Mesothelial cell of epicardium (in vitro differentiated cells): ENCODE measurements at regions not wholly inside any gene's neighbourhood (a gene's known extent, or its start where the extent isn't known, plus 50 kb on each side); places are given as distances from the start of the nearest gene placed in this dataset.

ENCODE experiments used
- DNase-seq, 2 experiments: peaks; one replicate each; pipeline ENCODE4 v3.0.0; 2021; ENCODE audit warnings: low spot score in 2 of 2; ENCODE audit not compliant: unreplicated experiment in 2 of 2
- H3K27ac Mint-ChIP-seq: 2 replicates; pipeline ENCODE4 v1.8.0; 2021; ENCODE audit warnings: mixed read lengths
- H3K27me3 Mint-ChIP-seq: 2 replicates; pipeline ENCODE4 v1.8.0; 2021; ENCODE audit warnings: low read depth, mixed read lengths
- H3K36me3 Mint-ChIP-seq: 2 replicates; pipeline ENCODE4 v1.8.0; 2021; ENCODE audit warnings: mixed read lengths
- H3K4me1 Mint-ChIP-seq: 2 replicates; pipeline ENCODE4 v1.8.0; 2021; ENCODE audit warnings: mixed read lengths
- H3K4me3 Mint-ChIP-seq: 2 replicates; pipeline ENCODE4 v1.8.0; 2021; ENCODE audit warnings: mild to moderate bottlenecking, moderate library complexity, mixed read lengths
- H3K9me3 Mint-ChIP-seq: 2 replicates; pipeline ENCODE4 v1.8.0; 2021; ENCODE audit warnings: mixed read lengths
- CTCF ChIP-seq: fragments of 200-600 bp; sonication (generic); IDR thresholded peaks from one replicate; pipeline ENCODE4 v1.5.0; 2021; ENCODE audit warnings: antibody characterized with exemption; ENCODE audit not compliant: unreplicated experiment

- Mint-ChIP-seq H3K9me3 (peaks cover 31% of the 10 kb centered on the region), H3K4me3 (no peak overlapping the region), H3K27me3 (no peaks in the 10 kb centered on the region), H3K4me1 (peaks cover 14% of the 10 kb centered on the region), H3K27ac (no peak overlapping the region), H3K36me3 (peaks cover 18% of the 10 kb centered on the region)
- no peak for TF ChIP-seq CTCF
- DNase-seq: no peak
Measured at GRCh38 chr4:123568936-123569335, 172.3 kb downstream of the SPRY1 start.

GRCh38 chr4:123569541-123569940 lies 172.9 kb downstream of the SPRY1 start:
- Mint-ChIP-seq H3K27ac (no peak overlapping the region), H3K9me3 (peaks cover 31% of the 10 kb centered on the region), H3K27me3 (no peaks in the 10 kb centered on the region), H3K4me1 (peaks cover 11% of the 10 kb centered on the region), H3K36me3 (peaks cover 18% of the 10 kb centered on the region), H3K4me3 (no peak overlapping the region)
- no peak for DNase-seq
- no peak for TF ChIP-seq CTCF

GRCh38 chr4:123573866-123574508 lies 177.4 kb downstream of the SPRY1 start:
- no peaks in the 10 kb centered on the region for H3K36me3 Mint-ChIP-seq
- TF ChIP-seq CTCF: no peak
- no peak overlapping the region for H3K27ac Mint-ChIP-seq
- H3K4me3 Mint-ChIP-seq: no peak overlapping the region
- H3K27me3 Mint-ChIP-seq: no peaks in the 10 kb centered on the region
- no peak for DNase-seq
- peaks cover 11% of the 10 kb centered on the region for H3K4me1 Mint-ChIP-seq
- peaks cover 5% of the 10 kb centered on the region for H3K9me3 Mint-ChIP-seq

GRCh38 chr4:123575291-123575690 lies 178.7 kb downstream of the SPRY1 start:
- Mint-ChIP-seq H3K4me3 (no peak overlapping the region), H3K9me3 (peaks cover 5% of the 10 kb centered on the region), H3K4me1 (peaks cover 11% of the 10 kb centered on the region), H3K27ac (no peak overlapping the region), H3K27me3 (no peaks in the 10 kb centered on the region), H3K36me3 (peaks cover under 1% of the 10 kb centered on the region)
- no peak for TF ChIP-seq CTCF
- no peak for DNase-seq

GRCh38 chr4:123577225-123577906 lies 180.8 kb downstream of the SPRY1 start:
- H3K36me3 Mint-ChIP-seq: peaks cover 8% of the 10 kb centered on the region
- H3K27me3 Mint-ChIP-seq: no peaks in the 10 kb centered on the region
- H3K9me3 Mint-ChIP-seq: peaks cover 10% of the 10 kb centered on the region
- no peak overlapping the region for H3K27ac Mint-ChIP-seq
- no peak overlapping the region for H3K4me3 Mint-ChIP-seq
- peaks cover 11% of the 10 kb centered on the region for H3K4me1 Mint-ChIP-seq
- TF ChIP-seq CTCF: no peak
- no peak for DNase-seq
